ENCODE measurements at regions not wholly inside any gene's neighbourhood (a gene's known extent, or its start where the extent isn't known, plus 50 kb on each side); places are given as distances from the start of the nearest gene placed in this dataset.

GRCh38 chr3:107939691-107940442, 151.0 kb downstream of the CD47 start:
- TF ChIP-seq EZH2phosphoT487 (IDR thresholded peaks at IDR 0.05; ENCODE audit: insufficient read depth, low read depth) (no peak), EZH2 (IDR thresholded peaks at IDR 0.05; ENCODE audit: insufficient read depth, poor library complexity, severe bottlenecking) (no peak)
